Fibroblast of lung (primary cell): ENCODE measurements at regions not wholly inside any gene's neighbourhood (a gene's known extent, or its start where the extent isn't known, plus 50 kb on each side); places are given as distances from the start of the nearest gene placed in this dataset.

Source experiments
- DNase-seq, 2 donors: peaks; one replicate each; pipeline versions ENCODE4 v3.0.0 to v3.0.0-alpha.2; 2010; ENCODE audit warnings: low read depth in 2 of 2
- H2AFZ ChIP-seq: 2 replicates; pipeline ENCODE4 v1.5.1; 2012; ENCODE audit warnings: low read length, control low read depth, inconsistent platforms
- H3K27ac ChIP-seq: 2 replicates; pipeline ENCODE4 v1.5.1; 2011; ENCODE audit warnings: low read length, control low read depth; ENCODE audit not compliant: insufficient read depth
- H3K27me3 ChIP-seq: 2 replicates; pipeline ENCODE4 v1.5.1; 2011; ENCODE audit warnings: mild to moderate bottlenecking, low read length; ENCODE audit not compliant: control insufficient read depth, insufficient read depth
- H3K36me3 ChIP-seq: 2 replicates; pipeline ENCODE4 v1.5.1; 2011; ENCODE audit warnings: low read length; ENCODE audit not compliant: control insufficient read depth, insufficient read depth
- H3K4me1 ChIP-seq: 2 replicates; pipeline ENCODE4 v1.5.1; 2011; ENCODE audit warnings: low read length; ENCODE audit not compliant: control insufficient read depth, insufficient read depth; ENCODE audit errors: extremely low read depth
- H3K4me2 ChIP-seq: 2 replicates; pipeline ENCODE4 v1.5.1; 2011; ENCODE audit warnings: low read length, control low read depth; ENCODE audit not compliant: insufficient read depth; ENCODE audit errors: extremely low read depth
- H3K4me3 ChIP-seq, 4 experiments: fragments of 200-600 bp in 1 of 4; sonication (generic) in 1 of 4; replicated peaks in 1 of 4; 2 replicates each; pipeline ENCODE4 v1.5.1; 2011 to 2016; ENCODE audit warnings: low read length in 4 of 4, low read depth in 3 of 4, mild to moderate bottlenecking in 3 of 4, control low read depth in 2 of 4, inconsistent platforms in 1 of 4, mixed read lengths in 1 of 4; ENCODE audit not compliant: insufficient read depth in 1 of 4; ENCODE audit errors: control extremely low read depth in 1 of 4
- H3K79me2 ChIP-seq: 2 replicates; pipeline ENCODE4 v1.5.1; 2012; ENCODE audit warnings: mild to moderate bottlenecking, low read length, inconsistent platforms; ENCODE audit not compliant: control insufficient read depth, insufficient read depth
- H3K9ac ChIP-seq: 2 replicates; pipeline ENCODE4 v1.5.1; 2011; ENCODE audit warnings: mild to moderate bottlenecking, low read length, control low read depth; ENCODE audit not compliant: insufficient read depth
- H3K9me3 ChIP-seq: 2 replicates; pipeline ENCODE4 v1.5.1; 2012; ENCODE audit warnings: low read depth, low read length; ENCODE audit not compliant: control insufficient read depth, insufficient read depth
- H4K20me1 ChIP-seq: 2 replicates; pipeline ENCODE4 v1.5.1; 2011; ENCODE audit warnings: low read length; ENCODE audit not compliant: control insufficient read depth, insufficient read depth; ENCODE audit errors: extremely low read depth
- EZH2 ChIP-seq: IDR thresholded peaks from 2 replicates; pipeline ENCODE4 v1.5.1; 2012; ENCODE audit warnings: low read length, control low read depth, mild to moderate bottlenecking; ENCODE audit errors: missing control alignments
- TF ChIP-seq, protein P1 (sequence below), 2 donors: IDR thresholded peaks in 1 of 2; conservative IDR thresholded peaks in 1 of 2; 1 replicate in 1 of 2; 2 replicates in 1 of 2; pipeline ENCODE4 v1.5.1; 2011 to 2012; ENCODE audit warnings: low read length in 2 of 2, control low read depth in 1 of 2, inconsistent platforms in 1 of 2, low read depth in 1 of 2, mild to moderate bottlenecking in 1 of 2

- no peak overlapping the region for H3K9ac ChIP-seq
- no peak for TF ChIP-seq EZH2
- TF ChIP-seq, protein P1, sequence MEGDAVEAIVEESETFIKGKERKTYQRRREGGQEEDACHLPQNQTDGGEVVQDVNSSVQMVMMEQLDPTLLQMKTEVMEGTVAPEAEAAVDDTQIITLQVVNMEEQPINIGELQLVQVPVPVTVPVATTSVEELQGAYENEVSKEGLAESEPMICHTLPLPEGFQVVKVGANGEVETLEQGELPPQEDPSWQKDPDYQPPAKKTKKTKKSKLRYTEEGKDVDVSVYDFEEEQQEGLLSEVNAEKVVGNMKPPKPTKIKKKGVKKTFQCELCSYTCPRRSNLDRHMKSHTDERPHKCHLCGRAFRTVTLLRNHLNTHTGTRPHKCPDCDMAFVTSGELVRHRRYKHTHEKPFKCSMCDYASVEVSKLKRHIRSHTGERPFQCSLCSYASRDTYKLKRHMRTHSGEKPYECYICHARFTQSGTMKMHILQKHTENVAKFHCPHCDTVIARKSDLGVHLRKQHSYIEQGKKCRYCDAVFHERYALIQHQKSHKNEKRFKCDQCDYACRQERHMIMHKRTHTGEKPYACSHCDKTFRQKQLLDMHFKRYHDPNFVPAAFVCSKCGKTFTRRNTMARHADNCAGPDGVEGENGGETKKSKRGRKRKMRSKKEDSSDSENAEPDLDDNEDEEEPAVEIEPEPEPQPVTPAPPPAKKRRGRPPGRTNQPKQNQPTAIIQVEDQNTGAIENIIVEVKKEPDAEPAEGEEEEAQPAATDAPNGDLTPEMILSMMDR (conservative IDR thresholded peaks at IDR 0.05 in 1 of 2, IDR thresholded peaks at IDR 0.05 in 1 of 2; ENCODE audit: low read depth in 1 of 2, low read length in 2 of 2): no peak
- no peak overlapping the region for H3K4me3 ChIP-seq
- no peaks in the 10 kb centered on the region for H3K79me2 ChIP-seq
- H3K27me3 ChIP-seq: no peaks in the 10 kb centered on the region
- H3K27ac ChIP-seq: no peak overlapping the region
- no peak overlapping the region for H3K4me2 ChIP-seq
- no peaks in the 10 kb centered on the region for H3K36me3 ChIP-seq
- H3K4me1 ChIP-seq: peaks cover 4% of the 10 kb centered on the region
- no peak for DNase-seq
- no peaks in the 10 kb centered on the region for H3K9me3 ChIP-seq
- H4K20me1 ChIP-seq: no peaks in the 10 kb centered on the region
- H2AFZ ChIP-seq: no peak overlapping the region
Measured at GRCh38 chr13:80139196-80139595, 201.7 kb downstream of the SPRY2 start.

- no peak for DNase-seq
- Histone ChIP-seq H3K9me3 (no peaks in the 10 kb centered on the region), H3K4me3 (no peak overlapping the region), H3K4me2 (no peak overlapping the region), H3K27me3 (no peaks in the 10 kb centered on the region), H3K27ac (no peak overlapping the region), H3K36me3 (no peaks in the 10 kb centered on the region), H3K79me2 (no peaks in the 10 kb centered on the region), H3K4me1 (peaks cover 9% of the 10 kb centered on the region), H2AFZ (no peak overlapping the region), H3K9ac (no peak overlapping the region), H4K20me1 (no peaks in the 10 kb centered on the region)
- TF ChIP-seq, protein P1 (conservative IDR thresholded peaks at IDR 0.05 in 1 of 2, IDR thresholded peaks at IDR 0.05 in 1 of 2; ENCODE audit: low read depth in 1 of 2, low read length in 2 of 2): no peak
- TF ChIP-seq EZH2: no peak
Measured at GRCh38 chr13:80137994-80138393, 202.9 kb downstream of the SPRY2 start.

GRCh38 chr13:80134346-80134745 is 206.6 kb downstream of the SPRY2 start:
- Histone ChIP-seq H3K27me3 (no peaks in the 10 kb centered on the region), H3K9ac (no peak overlapping the region), H3K4me1 (peaks cover 9% of the 10 kb centered on the region), H4K20me1 (no peaks in the 10 kb centered on the region), H3K27ac (no peak overlapping the region), H3K79me2 (no peaks in the 10 kb centered on the region), H3K4me3 (no peak overlapping the region), H3K4me2 (no peak overlapping the region), H3K36me3 (no peaks in the 10 kb centered on the region), H2AFZ (no peak overlapping the region), H3K9me3 (no peaks in the 10 kb centered on the region)
- DNase-seq: no peak
- no peak for TF ChIP-seq EZH2
- TF ChIP-seq, protein P1 (conservative IDR thresholded peaks at IDR 0.05 in 1 of 2, IDR thresholded peaks at IDR 0.05 in 1 of 2; ENCODE audit: low read depth in 1 of 2, low read length in 2 of 2): no peak
